Upper lobe of left lung (tissue), 6 donors: ENCODE measurements at regions not wholly inside any gene's neighbourhood (a gene's known extent, or its start where the extent isn't known, plus 50 kb on each side); places are given as distances from the start of the nearest gene placed in this dataset.
A peak's percentile ranks its signal among the peaks of the same experiment; 100 is the strongest.

ENCODE experiments used
- ATAC-seq, 2 donors: fragments of 200-7000 bp; cut with Tn5 transposase; one replicate each; pipeline ENCODE4 v1.9.1; 2022; ENCODE audit warnings: mild to moderate bottlenecking in 2 of 2, moderate library complexity in 2 of 2; ENCODE audit not compliant: low FRiP score in 2 of 2
- DNase-seq, 2 donors: peaks; one replicate each; pipeline ENCODE4 v3.0.0-alpha.2; 2019 to 2020
- H3K27ac ChIP-seq, 4 donors: fragments of 200-600 bp; sonication (generic); one replicate each; pipeline ENCODE4 v1.5.1; 2016 to 2019
- H3K27me3 ChIP-seq, 4 donors: fragments of 200-600 bp; sonication (generic); one replicate each; pipeline ENCODE4 v1.5.1; 2017 to 2019
- H3K36me3 ChIP-seq, 4 donors: fragments of 200-600 bp; sonication (generic); one replicate each; pipeline ENCODE4 v1.5.1; 2016 to 2019
- H3K4me1 ChIP-seq, 4 donors: fragments of 200-600 bp; sonication (generic); one replicate each; pipeline ENCODE4 v1.5.1; 2018 to 2019
- H3K4me3 ChIP-seq, 4 donors: fragments of 200-600 bp; sonication (generic); one replicate each; pipeline ENCODE4 v1.5.1; 2017 to 2019; ENCODE audit warnings: mild to moderate bottlenecking in 2 of 4, moderate library complexity in 1 of 4
- H3K9me3 ChIP-seq, 4 donors: fragments of 200-600 bp; sonication (generic); one replicate each; pipeline ENCODE4 v1.5.1; 2018 to 2019
- CTCF ChIP-seq, 6 experiments: fragments of 450-650 bp in 4 of 6; fragments of 200-600 bp in 2 of 6; sonication (generic) in 2 of 6; IDR thresholded peaks; one replicate each; pipeline ENCODE4 v1.5.1; 2016 to 2019; ENCODE audit warnings: antibody characterized with exemption in 6 of 6
- EP300 ChIP-seq, 4 donors: sonication (generic); formaldehyde crosslinking; IDR thresholded peaks; one replicate each; pipeline ENCODE4 v1.5.1; 2017; ENCODE audit warnings: antibody characterized with exemption in 4 of 4, control low read depth in 2 of 4
- POLR2A ChIP-seq, 4 donors: fragments of 450-650 bp; IDR thresholded peaks; one replicate each; pipeline ENCODE4 v1.5.1; 2016 to 2017; ENCODE audit warnings: antibody characterized with exemption in 4 of 4, mild to moderate bottlenecking in 2 of 4
- POLR2AphosphoS5 ChIP-seq, 2 donors: sonication (generic); formaldehyde crosslinking; IDR thresholded peaks; one replicate each; pipeline ENCODE4 v1.5.1; 2017; ENCODE audit warnings: antibody characterized with exemption in 2 of 2
- WGBS, 2 donors: methylation state at CpG; one replicate each; pipeline ENCODE4 v1.1.5; 2017 to 2018; 5-methylcytosine and 5-hydroxymethylcytosine counted together
- donor health status: DM: no; HTN: no; CAD: no; lungs with moderate emphysema.
- donor health status: DM: no; HTN: yes; CAD: no; lungs with severe emphysema.

DNA sequence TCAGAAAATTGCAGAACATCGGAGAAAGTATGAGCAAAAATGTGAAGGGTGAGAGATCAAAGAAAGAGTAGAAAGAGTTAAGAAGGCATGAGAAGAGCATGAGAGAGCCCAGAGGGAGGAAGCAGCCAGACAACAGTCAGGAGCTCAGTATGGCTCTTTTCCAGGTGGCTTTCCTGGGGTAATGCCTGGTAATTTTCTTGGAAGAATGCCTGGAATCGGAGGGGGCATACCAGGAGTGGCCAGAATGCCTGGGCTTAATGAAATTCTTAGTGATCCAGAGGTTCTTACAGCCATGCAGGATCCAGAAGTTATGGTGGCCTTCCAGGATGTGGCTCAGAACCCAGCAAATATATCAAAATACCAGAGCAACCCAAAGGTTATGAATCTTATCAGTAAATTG is 271.8 kb upstream of the TFPI start:
- 52 to 56% methylated on average over 2 of the region's 2 CpGs for WGBS, 2 donors
- Histone ChIP-seq H3K9me3 (no peaks in the 10 kb centered on the region), H3K27me3 (no peaks in the 10 kb centered on the region), H3K4me3 (no peak overlapping the region), H3K4me1 (no peaks in the 10 kb centered on the region), H3K27ac (no peak overlapping the region), H3K36me3 (no peaks in the 10 kb centered on the region)
- ATAC-seq: no peak
- no peak for DNase-seq
- TF ChIP-seq POLR2A (IDR thresholded peaks at IDR 0.05) (no peak), POLR2AphosphoS5 (IDR thresholded peaks at IDR 0.05) (no peak), EP300 (IDR thresholded peaks at IDR 0.05) (no peak), CTCF (IDR thresholded peaks at IDR 0.05) (no peak)

DNA sequence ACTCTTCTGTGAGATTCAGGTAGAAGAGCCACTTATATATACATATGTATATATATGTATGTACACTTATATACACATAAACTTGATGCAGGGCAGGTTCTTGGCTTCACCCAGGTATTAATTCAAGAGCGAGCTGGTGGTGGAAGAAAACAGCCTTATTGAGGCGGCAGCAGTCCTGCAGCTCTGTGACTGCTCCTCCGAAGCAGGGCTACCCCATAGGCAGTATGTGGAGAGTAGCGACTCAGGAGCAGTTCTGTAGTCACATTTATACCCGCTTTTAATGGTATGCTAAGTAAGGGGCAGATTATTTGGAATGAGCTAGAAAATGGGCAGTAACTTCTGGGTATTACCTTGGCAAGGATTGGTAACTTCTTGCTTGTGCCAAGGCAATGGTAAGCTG is 280.6 kb upstream of the TFPI start:
- Histone ChIP-seq H3K4me1 (no peaks in the 10 kb centered on the region), H3K27me3 (no peaks in the 10 kb centered on the region), H3K9me3 (no peaks in the 10 kb centered on the region), H3K4me3 (no peak overlapping the region), H3K36me3 (no peaks in the 10 kb centered on the region), H3K27ac (no peak overlapping the region)
- WGBS, 2 donors: 95 to 98% methylated on average over 5 of the region's 5 CpGs
- TF ChIP-seq CTCF (IDR thresholded peaks at IDR 0.05): no peak
- no peak for TF ChIP-seq POLR2A (IDR thresholded peaks at IDR 0.05)
- no peak for TF ChIP-seq POLR2AphosphoS5 (IDR thresholded peaks at IDR 0.05)
- no peak for TF ChIP-seq EP300 (IDR thresholded peaks at IDR 0.05)
- ATAC-seq (no peak), DNase-seq (no peak)

DNA sequence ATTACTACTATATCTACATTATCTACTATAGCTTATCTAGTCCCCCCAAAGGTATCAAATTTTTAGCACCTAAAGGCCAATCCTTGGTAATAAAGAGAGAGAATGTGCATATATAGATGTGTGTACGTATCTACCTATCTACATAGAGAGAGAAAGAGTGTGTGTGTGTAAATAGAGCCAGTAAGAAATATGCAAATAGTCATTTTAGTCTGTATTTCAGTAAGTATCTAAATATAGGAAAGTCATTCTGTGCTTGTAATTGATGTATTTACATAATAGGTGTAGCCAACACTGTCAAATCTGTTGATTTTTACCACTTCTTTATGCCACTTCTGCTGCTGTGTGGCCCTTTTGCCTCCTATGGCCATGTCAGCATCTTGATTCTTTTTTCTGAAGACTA is 284.5 kb upstream of the TFPI start:
- no peaks in the 10 kb centered on the region for H3K4me1 ChIP-seq
- 91 to 97% methylated on average over 1 of the region's 1 CpG for WGBS, 2 donors
- TF ChIP-seq EP300 (IDR thresholded peaks at IDR 0.05) (no peak), POLR2A (IDR thresholded peaks at IDR 0.05) (no peak)
- ATAC-seq: no peak
- H3K4me3 ChIP-seq: no peak overlapping the region
- no peak for DNase-seq
- H3K27ac ChIP-seq: no peak overlapping the region
- no peaks in the 10 kb centered on the region for H3K27me3 ChIP-seq
- H3K36me3 ChIP-seq: no peaks in the 10 kb centered on the region
- H3K9me3 ChIP-seq: no peaks in the 10 kb centered on the region

DNA sequence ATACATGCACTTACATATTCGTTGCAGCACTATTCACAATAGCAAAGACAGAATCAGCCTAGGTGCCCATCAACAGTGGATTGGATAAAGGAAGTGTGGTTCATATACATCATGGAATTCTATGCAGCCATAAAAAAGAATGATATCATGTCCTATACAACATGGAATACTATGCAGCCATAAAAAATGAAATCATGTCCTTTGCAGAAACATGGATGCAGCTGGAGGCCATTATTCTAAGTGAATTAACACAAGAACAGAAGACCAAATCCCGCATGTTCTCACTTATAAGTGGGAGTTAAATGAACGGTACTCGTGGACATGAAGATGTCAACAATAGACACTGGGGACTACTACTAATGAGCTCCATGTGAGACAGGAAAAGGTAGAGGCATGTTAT is 288.1 kb upstream of the TFPI start:
- Histone ChIP-seq H3K4me3 (no peak overlapping the region), H3K4me1 (no peaks in the 10 kb centered on the region), H3K9me3 (no peaks in the 10 kb centered on the region), H3K36me3 (no peaks in the 10 kb centered on the region), H3K27ac (no peak overlapping the region), H3K27me3 (no peaks in the 10 kb centered on the region)
- 84 to 90% methylated on average over 4 of the region's 4 CpGs for WGBS, 2 donors
- no peak for ATAC-seq
- no peak for DNase-seq
- no peak for TF ChIP-seq POLR2A (IDR thresholded peaks at IDR 0.05)

- peak in 5 of 6 experiments; percentile 38 to 56 (median 46) for TF ChIP-seq CTCF (IDR thresholded peaks at IDR 0.05)
- TF ChIP-seq POLR2A (IDR thresholded peaks at IDR 0.05): no peak
- H3K4me1 ChIP-seq: no peaks in the 10 kb centered on the region
- no peaks in the 10 kb centered on the region for H3K27me3 ChIP-seq
- no peak overlapping the region for H3K27ac ChIP-seq
- H3K36me3 ChIP-seq: no peaks in the 10 kb centered on the region
- WGBS, 2 donors: 54% methylated on average over 8 of the region's 8 CpGs
- no peak for DNase-seq
- H3K4me3 ChIP-seq: no peak overlapping the region
- ATAC-seq: peak in 1 of 2 donors; percentile 45
- no peaks in the 10 kb centered on the region for H3K9me3 ChIP-seq
Observed at GRCh38 chr2:187842978-187843847, 289.0 kb upstream of the TFPI start.
